Upper lobe of left lung (tissue), 6 donors: ENCODE measurements at regions not wholly inside any gene's neighbourhood (a gene's known extent, or its start where the extent isn't known, plus 50 kb on each side); places are given as distances from the start of the nearest gene placed in this dataset.

Experiments
- ATAC-seq, 2 donors: fragments of 200-7000 bp; cut with Tn5 transposase; one replicate each; pipeline ENCODE4 v1.9.1; 2022; ENCODE audit warnings: mild to moderate bottlenecking in 2 of 2, moderate library complexity in 2 of 2; ENCODE audit not compliant: low FRiP score in 2 of 2
- DNase-seq, 2 donors: peaks; one replicate each; pipeline ENCODE4 v3.0.0-alpha.2; 2019 to 2020
- H3K27ac ChIP-seq, 4 donors: fragments of 200-600 bp; sonication (generic); one replicate each; pipeline ENCODE4 v1.5.1; 2016 to 2019
- H3K27me3 ChIP-seq, 4 donors: fragments of 200-600 bp; sonication (generic); one replicate each; pipeline ENCODE4 v1.5.1; 2017 to 2019
- H3K36me3 ChIP-seq, 4 donors: fragments of 200-600 bp; sonication (generic); one replicate each; pipeline ENCODE4 v1.5.1; 2016 to 2019
- H3K4me1 ChIP-seq, 4 donors: fragments of 200-600 bp; sonication (generic); one replicate each; pipeline ENCODE4 v1.5.1; 2018 to 2019
- H3K4me3 ChIP-seq, 4 donors: fragments of 200-600 bp; sonication (generic); one replicate each; pipeline ENCODE4 v1.5.1; 2017 to 2019; ENCODE audit warnings: mild to moderate bottlenecking in 2 of 4, moderate library complexity in 1 of 4
- H3K9me3 ChIP-seq, 4 donors: fragments of 200-600 bp; sonication (generic); one replicate each; pipeline ENCODE4 v1.5.1; 2018 to 2019
- EP300 ChIP-seq, 4 donors: sonication (generic); formaldehyde crosslinking; IDR thresholded peaks; one replicate each; pipeline ENCODE4 v1.5.1; 2017; ENCODE audit warnings: antibody characterized with exemption in 4 of 4, control low read depth in 2 of 4
- POLR2A ChIP-seq, 4 donors: fragments of 450-650 bp; IDR thresholded peaks; one replicate each; pipeline ENCODE4 v1.5.1; 2016 to 2017; ENCODE audit warnings: antibody characterized with exemption in 4 of 4, mild to moderate bottlenecking in 2 of 4
- POLR2AphosphoS5 ChIP-seq, 2 donors: sonication (generic); formaldehyde crosslinking; IDR thresholded peaks; one replicate each; pipeline ENCODE4 v1.5.1; 2017; ENCODE audit warnings: antibody characterized with exemption in 2 of 2
- WGBS, 2 donors: methylation state at CpG; one replicate each; pipeline ENCODE4 v1.1.5; 2017 to 2018; 5-methylcytosine and 5-hydroxymethylcytosine counted together
- TF ChIP-seq, protein P1 (sequence below), 6 experiments: fragments of 450-650 bp in 4 of 6; fragments of 200-600 bp in 2 of 6; sonication (generic) in 2 of 6; IDR thresholded peaks; one replicate each; pipeline ENCODE4 v1.5.1; 2016 to 2019; ENCODE audit warnings: antibody characterized with exemption in 6 of 6
- donor health status: DM: no; HTN: no; CAD: no; lungs with moderate emphysema.
- donor health status: DM: no; HTN: yes; CAD: no; lungs with severe emphysema.

DNA sequence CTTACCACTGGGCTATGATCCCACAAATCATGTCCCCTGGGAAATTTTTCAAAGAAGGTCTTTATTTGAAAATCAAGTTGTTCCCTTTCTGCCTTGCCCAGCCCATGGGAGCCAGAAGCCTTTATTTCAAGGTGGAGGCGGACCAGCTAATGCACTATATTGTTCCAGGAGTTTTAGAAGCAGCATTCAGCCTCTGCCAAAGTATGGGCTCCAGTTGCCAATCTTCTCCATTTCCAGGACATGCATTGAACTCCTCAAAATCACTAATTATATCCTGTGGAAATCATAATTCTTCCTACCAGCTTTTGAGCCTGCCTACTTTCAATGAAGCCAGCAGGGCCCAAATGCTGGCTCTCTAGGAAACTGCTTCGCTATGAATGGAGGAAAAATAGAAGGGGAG lies 195.8 kb downstream of the RAD51AP2 start:
- DNase-seq = no peak
- no peaks in the 10 kb centered on the region for H3K36me3 ChIP-seq
- no peak overlapping the region for H3K4me3 ChIP-seq
- H3K9me3 ChIP-seq = no peaks in the 10 kb centered on the region
- ATAC-seq = no peak
- no peaks in the 10 kb centered on the region for H3K27me3 ChIP-seq
- TF ChIP-seq EP300 (IDR thresholded peaks at IDR 0.05) = no peak
- TF ChIP-seq, protein P1, sequence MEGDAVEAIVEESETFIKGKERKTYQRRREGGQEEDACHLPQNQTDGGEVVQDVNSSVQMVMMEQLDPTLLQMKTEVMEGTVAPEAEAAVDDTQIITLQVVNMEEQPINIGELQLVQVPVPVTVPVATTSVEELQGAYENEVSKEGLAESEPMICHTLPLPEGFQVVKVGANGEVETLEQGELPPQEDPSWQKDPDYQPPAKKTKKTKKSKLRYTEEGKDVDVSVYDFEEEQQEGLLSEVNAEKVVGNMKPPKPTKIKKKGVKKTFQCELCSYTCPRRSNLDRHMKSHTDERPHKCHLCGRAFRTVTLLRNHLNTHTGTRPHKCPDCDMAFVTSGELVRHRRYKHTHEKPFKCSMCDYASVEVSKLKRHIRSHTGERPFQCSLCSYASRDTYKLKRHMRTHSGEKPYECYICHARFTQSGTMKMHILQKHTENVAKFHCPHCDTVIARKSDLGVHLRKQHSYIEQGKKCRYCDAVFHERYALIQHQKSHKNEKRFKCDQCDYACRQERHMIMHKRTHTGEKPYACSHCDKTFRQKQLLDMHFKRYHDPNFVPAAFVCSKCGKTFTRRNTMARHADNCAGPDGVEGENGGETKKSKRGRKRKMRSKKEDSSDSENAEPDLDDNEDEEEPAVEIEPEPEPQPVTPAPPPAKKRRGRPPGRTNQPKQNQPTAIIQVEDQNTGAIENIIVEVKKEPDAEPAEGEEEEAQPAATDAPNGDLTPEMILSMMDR (IDR thresholded peaks at IDR 0.05) = no peak
- no peak for TF ChIP-seq POLR2A (IDR thresholded peaks at IDR 0.05)
- no peak overlapping the region for H3K27ac ChIP-seq
- WGBS, 2 donors = 71 to 98% methylated on average over 2 of the region's 2 CpGs
- H3K4me1 ChIP-seq = no peaks in the 10 kb centered on the region

DNA sequence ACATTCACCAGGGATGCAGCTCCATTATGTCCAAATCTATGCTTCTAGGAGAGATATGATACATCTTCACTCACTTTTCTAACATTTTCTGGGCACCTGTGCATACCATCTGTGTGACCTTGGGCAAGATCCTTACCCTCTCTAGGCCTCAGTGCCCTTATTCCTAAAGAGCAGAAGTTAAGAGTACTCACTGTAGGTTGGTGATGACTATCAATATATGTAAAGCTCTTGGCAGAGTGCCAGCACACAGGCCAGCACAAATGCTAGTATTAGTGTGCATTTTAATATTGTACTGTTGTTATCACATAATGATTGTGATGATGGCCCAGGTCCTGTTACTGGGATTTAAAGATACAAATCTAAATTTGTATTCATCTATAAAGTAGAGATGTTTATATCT lies 199.2 kb downstream of the RAD51AP2 start:
- Histone ChIP-seq H3K4me1 (no peaks in the 10 kb centered on the region), H3K27me3 (no peaks in the 10 kb centered on the region), H3K4me3 (no peak overlapping the region), H3K36me3 (no peaks in the 10 kb centered on the region), H3K27ac (no peak overlapping the region), H3K9me3 (no peaks in the 10 kb centered on the region)
- DNase-seq (no peak), ATAC-seq (no peak)
- no peak for TF ChIP-seq EP300 (IDR thresholded peaks at IDR 0.05)
- TF ChIP-seq, protein P1 (IDR thresholded peaks at IDR 0.05) = no peak
- TF ChIP-seq POLR2A (IDR thresholded peaks at IDR 0.05) = no peak
- TF ChIP-seq POLR2AphosphoS5 (IDR thresholded peaks at IDR 0.05) = no peak

DNA sequence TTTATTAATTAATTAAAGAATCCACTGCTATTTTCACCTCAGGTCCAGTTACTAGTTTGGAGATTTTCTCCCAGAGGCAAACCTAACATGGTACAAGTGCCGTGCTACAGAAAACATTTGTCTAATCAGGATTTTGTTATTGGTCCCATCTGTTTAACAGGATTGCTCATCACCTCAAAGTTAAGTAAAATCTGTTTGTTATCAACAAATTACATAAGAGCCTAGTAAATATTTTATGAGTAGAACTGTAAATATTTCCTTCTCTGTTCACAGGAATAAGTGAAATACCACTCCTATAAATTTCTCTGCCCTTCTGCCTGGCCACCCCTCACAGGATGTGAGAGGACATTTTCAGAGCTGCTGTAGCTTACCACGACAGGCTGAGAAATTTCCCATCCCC lies 200.2 kb downstream of the RAD51AP2 start:
- Histone ChIP-seq H3K27me3 (no peaks in the 10 kb centered on the region), H3K9me3 (no peaks in the 10 kb centered on the region), H3K4me3 (no peak overlapping the region), H3K36me3 (no peaks in the 10 kb centered on the region), H3K4me1 (no peaks in the 10 kb centered on the region), H3K27ac (no peak overlapping the region)
- WGBS, 2 donors = 53 to 71% methylated on average over 2 of the region's 2 CpGs
- TF ChIP-seq EP300 (IDR thresholded peaks at IDR 0.05) (no peak), POLR2A (IDR thresholded peaks at IDR 0.05) (no peak), POLR2AphosphoS5 (IDR thresholded peaks at IDR 0.05) (no peak)
- TF ChIP-seq, protein P1 (IDR thresholded peaks at IDR 0.05) = no peak
- ATAC-seq = no peak
- DNase-seq = no peak

DNA sequence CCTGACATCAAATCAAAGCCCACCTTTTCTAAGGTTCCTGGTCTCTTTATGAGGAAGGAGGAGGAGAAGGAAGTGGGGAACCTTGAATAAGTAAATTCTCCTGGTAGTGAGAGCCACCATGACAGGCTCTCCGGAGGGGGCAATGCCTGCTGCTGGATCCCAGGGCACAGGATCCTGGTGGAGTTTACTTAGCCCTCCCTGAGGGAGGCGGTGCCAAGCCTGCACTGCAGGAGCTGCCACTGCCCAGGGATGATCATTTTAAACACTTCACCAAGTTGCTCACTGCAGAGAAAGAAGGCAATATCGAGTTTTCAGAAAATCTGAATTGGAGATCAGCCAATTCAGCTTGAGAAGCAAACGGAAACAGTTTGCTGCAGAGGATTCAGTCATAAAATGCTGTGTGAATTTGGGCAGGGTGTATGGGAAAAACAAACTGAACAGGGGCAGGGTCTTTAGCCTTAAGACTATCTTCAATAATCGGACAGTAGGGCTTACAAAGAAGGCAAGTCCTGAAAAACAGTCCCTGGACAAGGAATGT lies 200.7 kb downstream of the RAD51AP2 start:
- H3K4me1 ChIP-seq = no peaks in the 10 kb centered on the region
- DNase-seq (no peak), ATAC-seq (no peak)
- H3K27me3 ChIP-seq = no peaks in the 10 kb centered on the region
- no peak overlapping the region for H3K4me3 ChIP-seq
- no peaks in the 10 kb centered on the region for H3K36me3 ChIP-seq
- 36 to 41% methylated on average over 5 of the region's 5 CpGs for WGBS, 2 donors
- TF ChIP-seq EP300 (IDR thresholded peaks at IDR 0.05) (no peak), POLR2A (IDR thresholded peaks at IDR 0.05) (no peak), POLR2AphosphoS5 (IDR thresholded peaks at IDR 0.05) (no peak)
- TF ChIP-seq, protein P1 (IDR thresholded peaks at IDR 0.05) = no peak
- H3K9me3 ChIP-seq = no peaks in the 10 kb centered on the region
- H3K27ac ChIP-seq = no peak overlapping the region

DNA sequence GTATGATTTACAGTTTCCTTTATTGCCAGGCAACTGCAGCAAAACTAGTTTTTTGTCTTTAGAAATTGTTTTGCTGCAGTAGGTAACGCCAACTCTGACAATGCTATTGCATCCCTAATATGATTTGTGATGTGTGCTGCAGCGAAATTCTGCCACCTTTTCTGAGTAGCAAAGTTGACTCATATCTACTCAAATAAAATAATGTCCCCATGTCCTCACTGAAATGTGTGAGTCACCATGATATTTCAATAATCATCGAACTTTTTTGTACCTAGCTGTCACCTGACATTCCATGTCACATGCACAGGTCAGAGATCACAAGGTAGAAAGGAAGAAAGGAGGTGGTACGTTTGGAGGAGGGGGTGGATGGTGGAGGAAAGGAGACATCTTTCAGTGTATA lies 205.0 kb downstream of the RAD51AP2 start:
- ATAC-seq = no peak

More for the DNA sequence above, 205.0 kb downstream of the RAD51AP2 start:
- Histone ChIP-seq H3K36me3 (no peaks in the 10 kb centered on the region), H3K27me3 (no peaks in the 10 kb centered on the region), H3K27ac (no peak overlapping the region), H3K9me3 (no peaks in the 10 kb centered on the region), H3K4me1 (no peaks in the 10 kb centered on the region), H3K4me3 (no peak overlapping the region)
- TF ChIP-seq POLR2AphosphoS5 (IDR thresholded peaks at IDR 0.05) = no peak
- no peak for TF ChIP-seq POLR2A (IDR thresholded peaks at IDR 0.05)
- no peak for TF ChIP-seq EP300 (IDR thresholded peaks at IDR 0.05)
- TF ChIP-seq, protein P1 (IDR thresholded peaks at IDR 0.05) = no peak
- 84 to 87% methylated on average over 4 of the region's 4 CpGs for WGBS, 2 donors
- DNase-seq = no peak
